ENCODE measurements at regions not wholly inside any gene's neighbourhood (a gene's known extent, or its start where the extent isn't known, plus 50 kb on each side); places are given as distances from the start of the nearest gene placed in this dataset.
"Not testable (repeated sequence)": the region's sequence is repeated elsewhere in the genome, so short reads cannot be mapped to it uniquely, and the experiment has no call there.

DNA sequence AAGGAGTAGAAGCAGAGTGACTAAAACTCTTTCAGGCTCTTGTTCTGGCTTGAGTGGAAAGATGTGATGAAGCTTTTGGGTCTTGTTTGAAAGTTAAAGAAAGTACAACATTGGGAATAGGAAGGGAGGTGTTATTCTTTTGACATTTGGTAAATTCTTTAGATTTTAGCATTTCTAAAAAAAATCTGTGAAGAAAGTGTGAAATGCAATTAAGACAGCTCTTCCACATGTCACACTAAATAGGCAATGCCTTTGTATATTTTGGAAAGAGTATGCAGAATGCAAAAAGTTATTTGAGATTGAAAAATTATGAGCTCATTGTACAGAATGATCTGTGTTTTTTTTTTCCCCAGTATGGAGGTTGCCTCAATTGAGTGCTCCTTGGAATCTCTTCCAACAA lies 532.2 kb upstream of the DPPA4 start:
- H3K27me3 ChIP-seq: no peaks in the 10 kb centered on the region

DNA sequence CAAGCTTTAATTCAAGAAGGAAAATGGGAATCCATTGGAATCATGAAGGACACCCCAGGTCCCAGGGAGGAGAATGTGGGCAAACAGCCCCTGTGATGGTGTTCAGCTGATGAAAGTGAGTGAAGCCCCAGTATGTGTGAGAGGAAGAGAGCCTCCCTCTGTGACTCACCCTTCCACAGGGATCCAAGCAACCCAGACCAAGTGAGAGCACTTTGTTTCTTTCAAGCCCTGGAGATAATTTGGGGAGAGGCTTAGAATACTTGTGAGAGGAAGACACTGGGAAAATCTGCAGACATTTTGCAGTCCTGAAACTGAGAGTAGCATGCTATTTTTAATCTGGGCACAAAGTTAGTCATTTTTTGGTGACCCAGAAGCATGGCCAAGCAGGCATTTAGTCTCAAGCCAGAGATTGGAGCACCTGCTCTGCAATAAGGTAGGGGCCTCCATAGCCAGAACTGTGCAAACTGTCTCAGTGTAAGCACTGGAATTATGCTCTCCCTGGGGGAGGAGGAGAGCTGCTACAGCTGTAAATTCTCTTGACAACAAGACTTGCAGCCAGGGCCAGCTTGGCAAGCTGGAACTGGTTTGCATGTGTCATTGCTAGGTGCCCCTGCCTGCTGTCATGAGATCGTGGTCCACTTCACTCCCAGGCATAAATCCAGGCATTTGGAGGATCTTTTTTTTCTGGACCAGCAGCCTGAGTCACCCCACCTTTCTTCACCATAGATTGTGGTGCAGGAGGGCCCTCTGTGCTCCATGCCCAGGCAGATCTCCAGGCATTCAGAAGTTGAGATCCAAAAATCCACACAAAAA lies 537.8 kb upstream of the DPPA4 start:
- no peaks in the 10 kb centered on the region for H3K36me3 ChIP-seq
- TF ChIP-seq POLR2A (IDR thresholded peaks at IDR 0.05): no peak
- H3K27ac ChIP-seq: no peak overlapping the region
- intact Hi-C loops (cut with DNase I; ENCODE audit: low total_unique reads): no loop called here
- H3K4me1 ChIP-seq: no peaks in the 10 kb centered on the region
- no peaks in the 10 kb centered on the region for H3K27me3 ChIP-seq
- DNase-seq: no peak
- H3K4me3 ChIP-seq: no peak overlapping the region
- H3K9me3 ChIP-seq: no peaks in the 10 kb centered on the region

More for the DNA sequence above, 532.2 kb upstream of the DPPA4 start:
- no peaks in the 10 kb centered on the region for H3K36me3 ChIP-seq
- H3K9me3 ChIP-seq: no peaks in the 10 kb centered on the region
- intact Hi-C loops (cut with DNase I; ENCODE audit: low total_unique reads): no loop called here
- H3K4me3 ChIP-seq: no peak overlapping the region
- H3K27ac ChIP-seq: no peak overlapping the region
- no peak for DNase-seq
- TF ChIP-seq, protein P1, sequence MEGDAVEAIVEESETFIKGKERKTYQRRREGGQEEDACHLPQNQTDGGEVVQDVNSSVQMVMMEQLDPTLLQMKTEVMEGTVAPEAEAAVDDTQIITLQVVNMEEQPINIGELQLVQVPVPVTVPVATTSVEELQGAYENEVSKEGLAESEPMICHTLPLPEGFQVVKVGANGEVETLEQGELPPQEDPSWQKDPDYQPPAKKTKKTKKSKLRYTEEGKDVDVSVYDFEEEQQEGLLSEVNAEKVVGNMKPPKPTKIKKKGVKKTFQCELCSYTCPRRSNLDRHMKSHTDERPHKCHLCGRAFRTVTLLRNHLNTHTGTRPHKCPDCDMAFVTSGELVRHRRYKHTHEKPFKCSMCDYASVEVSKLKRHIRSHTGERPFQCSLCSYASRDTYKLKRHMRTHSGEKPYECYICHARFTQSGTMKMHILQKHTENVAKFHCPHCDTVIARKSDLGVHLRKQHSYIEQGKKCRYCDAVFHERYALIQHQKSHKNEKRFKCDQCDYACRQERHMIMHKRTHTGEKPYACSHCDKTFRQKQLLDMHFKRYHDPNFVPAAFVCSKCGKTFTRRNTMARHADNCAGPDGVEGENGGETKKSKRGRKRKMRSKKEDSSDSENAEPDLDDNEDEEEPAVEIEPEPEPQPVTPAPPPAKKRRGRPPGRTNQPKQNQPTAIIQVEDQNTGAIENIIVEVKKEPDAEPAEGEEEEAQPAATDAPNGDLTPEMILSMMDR (IDR thresholded peaks at IDR 0.05): no peak
- no peak for TF ChIP-seq POLR2A (IDR thresholded peaks at IDR 0.05)
- H3K4me1 ChIP-seq: no peaks in the 10 kb centered on the region

DNA sequence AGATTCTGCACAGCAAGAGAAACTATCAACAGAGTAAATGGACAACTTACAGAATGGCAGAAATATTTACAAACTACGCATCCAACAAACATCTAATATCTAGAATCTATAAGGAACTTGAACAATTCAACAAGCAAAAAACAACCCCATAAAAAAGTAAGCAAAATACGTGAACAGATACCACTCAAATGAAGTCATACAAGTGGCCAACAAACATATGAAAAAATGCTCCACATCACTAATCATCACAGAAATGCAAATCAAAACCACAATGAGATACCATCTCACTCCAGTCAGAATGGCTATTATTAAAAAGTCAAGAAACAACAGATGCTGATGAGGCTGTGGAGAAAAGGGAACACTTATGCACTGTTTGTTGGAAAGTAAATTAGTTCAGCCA lies 540.3 kb upstream of the DPPA4 start:
- intact Hi-C loops (cut with DNase I; ENCODE audit: low total_unique reads); DNase-seq; H3K4me1 ChIP-seq; H3K4me3 ChIP-seq; H3K36me3 ChIP-seq; H3K27ac ChIP-seq; H3K27me3 ChIP-seq; H3K9me3 ChIP-seq: not testable (repeated sequence)

DNA sequence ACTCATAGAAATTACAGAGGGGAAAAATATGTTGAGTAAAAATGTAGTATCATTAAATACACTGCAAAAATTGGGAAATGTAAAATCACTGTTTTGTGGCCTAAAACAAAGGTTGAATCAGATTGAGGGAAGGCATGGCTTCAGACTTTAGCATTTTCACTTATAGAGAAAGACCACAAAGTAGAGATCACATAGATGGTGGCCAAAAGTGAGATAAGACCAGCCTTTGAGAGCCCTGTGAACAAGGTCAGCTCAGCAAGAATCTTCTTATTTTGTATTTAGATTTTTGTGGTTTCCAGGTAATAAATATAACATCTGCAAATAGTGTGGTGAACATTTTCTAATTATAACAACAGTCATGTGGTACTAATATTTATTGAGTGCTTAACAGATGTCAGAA lies 544.8 kb upstream of the DPPA4 start:
- Histone ChIP-seq H3K4me1 (no peaks in the 10 kb centered on the region), H3K9me3 (no peaks in the 10 kb centered on the region), H3K4me3 (no peak overlapping the region), H3K27ac (no peak overlapping the region), H3K27me3 (no peaks in the 10 kb centered on the region), H3K36me3 (no peaks in the 10 kb centered on the region)
- TF ChIP-seq POLR2A (IDR thresholded peaks at IDR 0.05): no peak
- intact Hi-C loops (cut with DNase I; ENCODE audit: low total_unique reads): no loop called here
- DNase-seq: no peak

DNA sequence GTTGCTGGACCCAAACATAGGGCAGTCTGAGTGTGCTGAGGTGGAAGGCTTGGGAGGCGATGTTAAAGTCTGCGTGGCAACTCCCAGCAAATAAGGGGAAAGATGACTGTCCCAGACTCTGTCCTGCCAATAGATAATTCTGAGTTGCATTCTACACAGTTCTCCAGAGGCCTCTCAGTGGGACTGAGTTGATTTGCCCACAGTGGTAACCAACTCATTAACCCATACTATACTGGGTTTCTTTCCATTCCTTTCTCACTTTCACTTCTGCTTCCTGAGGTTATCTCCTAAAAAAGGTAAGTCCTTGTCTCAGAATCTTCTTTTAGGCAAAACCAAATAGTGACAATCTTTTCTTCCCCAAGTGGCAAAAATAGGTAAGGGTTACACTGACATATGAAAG lies 549.9 kb upstream of the DPPA4 start:
- TF ChIP-seq POLR2A (IDR thresholded peaks at IDR 0.05): no peak
- TF ChIP-seq, protein P1 (IDR thresholded peaks at IDR 0.05): no peak
- Histone ChIP-seq H3K27ac (no peak overlapping the region), H3K27me3 (no peaks in the 10 kb centered on the region), H3K4me3 (no peak overlapping the region), H3K36me3 (no peaks in the 10 kb centered on the region), H3K4me1 (no peaks in the 10 kb centered on the region), H3K9me3 (peaks cover 0 to 3% of the 10 kb centered on the region in 2 donors)
- intact Hi-C loops (cut with DNase I; ENCODE audit: low total_unique reads): no loop called here
- DNase-seq: no peak

DNA sequence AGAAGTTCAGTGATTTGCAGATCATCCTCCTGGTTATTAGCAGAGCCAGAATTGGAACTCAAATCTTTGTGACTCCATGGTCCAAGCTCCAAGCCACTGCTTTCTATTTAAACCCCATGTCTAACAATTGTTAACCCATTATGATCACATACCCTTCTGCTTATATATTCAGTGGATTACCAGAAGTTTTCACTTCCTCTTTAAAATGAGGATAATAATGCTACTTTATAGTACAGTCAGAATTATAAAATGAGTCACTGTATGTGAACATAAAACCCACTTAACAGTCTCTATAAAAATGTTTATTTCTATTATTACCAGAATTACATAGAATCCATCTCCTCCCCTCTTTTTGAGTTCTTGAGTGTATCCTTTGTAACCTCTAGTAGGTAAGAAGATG lies 550.7 kb upstream of the DPPA4 start:
- Histone ChIP-seq H3K9me3 (peaks cover 0 to 3% of the 10 kb centered on the region in 2 donors), H3K27ac (no peak overlapping the region), H3K27me3 (no peaks in the 10 kb centered on the region), H3K4me3 (no peak overlapping the region), H3K4me1 (no peaks in the 10 kb centered on the region), H3K36me3 (no peaks in the 10 kb centered on the region)
- intact Hi-C loops (cut with DNase I; ENCODE audit: low total_unique reads): no loop called here
- DNase-seq: no peak
- TF ChIP-seq, protein P1 (IDR thresholded peaks at IDR 0.05): no peak
- TF ChIP-seq POLR2A (IDR thresholded peaks at IDR 0.05): no peak

Measured in uterus (tissue), 3 donors.